NCI-H146 treated with DMSO at 0.1 percent for 48 hours (cell line): ENCODE measurements at regions not wholly inside any gene's neighbourhood (a gene's known extent, or its start where the extent isn't known, plus 50 kb on each side); places are given as distances from the start of the nearest gene placed in this dataset.

ENCODE experiments used
- DNase-seq: peaks from one replicate; lab custom pipeline; 2025; ENCODE audit not compliant: unreplicated experiment; lab: John Stamatoyannopoulos, UW

DNA sequence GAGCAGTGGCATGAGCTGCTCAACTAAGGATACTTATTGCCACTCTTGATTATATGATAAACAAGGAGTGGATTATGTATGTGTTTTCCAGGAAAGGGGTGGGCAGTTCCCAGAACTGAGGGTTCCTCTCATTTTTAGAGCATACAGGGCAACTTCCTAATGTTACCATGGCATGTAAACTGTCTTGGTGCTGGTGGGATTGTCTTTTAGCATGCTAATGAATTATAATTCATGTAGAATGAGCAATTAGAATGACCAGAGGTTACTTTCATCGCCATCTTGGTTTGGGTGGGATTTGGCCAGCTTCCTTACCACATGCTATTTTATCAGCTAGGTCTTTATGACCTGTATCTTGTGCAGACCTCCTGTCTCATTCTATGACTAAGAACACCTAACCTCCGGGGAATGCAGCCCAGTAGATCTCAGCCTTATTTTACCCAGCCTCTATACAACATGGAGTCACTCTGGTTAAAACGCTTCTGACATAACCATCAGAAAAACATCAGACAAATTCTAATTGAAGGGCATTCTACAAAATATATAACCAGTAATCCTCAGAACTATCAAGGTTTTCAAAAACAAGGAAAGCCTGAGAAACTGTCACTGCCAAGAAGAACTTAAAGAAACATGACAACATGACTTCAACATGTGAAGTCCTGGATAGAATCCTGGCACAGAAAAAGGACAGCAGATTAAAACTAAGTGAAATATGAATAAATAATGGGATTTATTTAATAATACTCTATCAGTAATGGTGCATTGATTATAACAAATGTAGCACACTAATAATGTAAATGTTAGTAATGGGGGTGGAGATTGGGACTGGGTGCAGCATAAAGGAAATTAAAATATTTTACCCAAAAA is 365.0 kb downstream of the SEMA3D start:
- DNase-seq: no peak

- no peak for DNase-seq
Observed at GRCh38 chr7:84820481-84820880, 366.4 kb downstream of the SEMA3D start.

GRCh38 chr7:84817016-84817415 is 369.8 kb downstream of the SEMA3D start:
- DNase-seq: no peak

DNA sequence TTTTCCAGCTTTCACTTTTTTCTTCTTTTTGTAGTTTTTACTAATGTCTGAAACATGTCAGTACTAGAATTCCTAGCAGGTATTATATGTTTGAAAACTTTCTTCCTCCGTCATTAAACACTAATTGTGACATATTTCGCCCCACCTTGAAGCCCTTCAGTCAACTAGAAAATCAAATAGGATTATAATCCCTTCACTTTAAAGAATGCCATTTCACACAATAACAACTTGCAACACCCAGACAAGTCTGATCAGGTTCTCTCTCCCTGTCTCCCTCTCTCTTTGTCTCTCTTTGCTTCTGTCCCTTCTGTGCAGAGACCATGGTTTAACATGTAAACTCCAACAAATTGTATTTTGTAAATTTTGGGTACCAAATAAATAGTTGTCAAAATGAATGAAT is 373.5 kb downstream of the SEMA3D start:
- no peak for DNase-seq

DNA sequence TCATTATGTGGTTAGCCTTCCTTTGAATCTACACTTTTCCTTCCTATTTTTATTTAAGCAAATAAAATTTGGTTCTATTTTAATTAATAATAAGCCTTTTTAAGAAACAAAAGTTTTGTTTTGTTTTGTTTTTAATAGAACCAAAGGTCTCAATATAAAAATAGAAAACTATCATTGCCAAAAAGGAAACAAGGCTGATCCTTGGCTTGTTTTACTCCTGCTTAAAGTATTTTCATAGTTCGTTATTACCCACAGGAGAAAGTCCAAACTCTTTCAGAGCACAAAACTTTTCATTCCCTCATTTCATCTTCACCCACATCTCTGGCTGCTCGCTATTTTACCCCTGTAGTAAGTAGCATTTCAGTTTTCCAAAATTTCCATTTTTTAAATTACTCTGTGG is 374.8 kb downstream of the SEMA3D start:
- DNase-seq: no peak

DNA sequence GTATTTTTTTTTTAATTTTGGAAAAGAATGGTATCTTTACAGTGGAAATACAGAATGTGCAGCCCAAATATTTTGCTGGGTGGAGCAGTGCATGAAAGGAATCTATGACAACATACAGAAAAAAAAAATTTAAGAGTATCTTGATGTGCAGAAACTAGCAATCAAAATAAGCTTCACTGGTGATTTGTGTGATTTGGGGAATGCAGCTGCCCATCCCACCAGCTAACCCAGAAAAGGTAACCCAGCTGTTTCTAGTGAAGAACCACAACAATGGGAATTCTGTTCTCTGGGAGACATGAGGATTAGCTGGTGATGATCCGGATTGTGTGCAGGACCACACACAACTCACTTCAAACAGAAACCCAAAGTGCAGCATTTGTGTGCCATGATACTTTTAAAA is 375.5 kb downstream of the SEMA3D start:
- DNase-seq: no peak

DNA sequence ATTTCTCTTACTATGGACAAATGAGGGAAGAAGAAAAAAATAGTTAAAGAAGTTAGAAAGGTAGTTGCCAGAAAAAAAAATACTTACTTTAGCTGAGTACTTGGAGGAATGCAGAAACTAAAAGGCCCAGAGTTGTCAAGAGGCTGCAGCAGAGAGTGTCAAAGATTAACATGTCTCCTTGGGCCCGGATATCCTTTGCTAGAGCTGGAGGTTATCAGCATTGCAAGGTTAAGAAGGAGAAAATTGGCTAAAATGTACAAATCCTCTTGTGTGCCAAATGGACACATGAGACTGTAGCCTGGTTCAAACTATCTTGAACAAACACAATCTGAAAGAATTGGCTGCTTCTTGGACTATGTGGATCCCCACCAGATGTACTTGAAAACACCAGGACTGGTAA is 377.0 kb downstream of the SEMA3D start:
- DNase-seq: no peak

DNA sequence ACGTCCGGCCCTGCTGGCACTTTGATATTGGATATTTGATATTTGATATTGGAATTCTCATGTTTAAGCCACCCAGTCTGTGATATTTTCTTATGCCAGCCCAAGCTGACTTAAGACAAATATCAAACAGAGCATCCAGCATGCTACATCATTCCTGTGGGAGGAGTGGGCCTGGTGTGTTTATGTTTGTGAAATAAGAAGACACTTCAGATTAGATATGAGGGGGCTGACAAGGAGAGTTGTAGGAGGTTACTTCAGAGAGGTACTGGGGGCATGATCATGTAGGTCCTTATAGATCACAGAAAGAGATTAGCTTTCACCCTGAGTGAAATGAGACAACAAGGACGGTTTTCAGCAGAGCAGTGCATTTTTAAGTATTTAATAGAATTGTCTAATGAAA is 382.9 kb downstream of the SEMA3D start:
- no peak for DNase-seq

- no peak for DNase-seq
Observed at GRCh38 chr7:84801396-84801795, 385.5 kb downstream of the SEMA3D start.

- no peak for DNase-seq
Observed at GRCh38 chr7:84800846-84801245, 386.0 kb downstream of the SEMA3D start.

DNA sequence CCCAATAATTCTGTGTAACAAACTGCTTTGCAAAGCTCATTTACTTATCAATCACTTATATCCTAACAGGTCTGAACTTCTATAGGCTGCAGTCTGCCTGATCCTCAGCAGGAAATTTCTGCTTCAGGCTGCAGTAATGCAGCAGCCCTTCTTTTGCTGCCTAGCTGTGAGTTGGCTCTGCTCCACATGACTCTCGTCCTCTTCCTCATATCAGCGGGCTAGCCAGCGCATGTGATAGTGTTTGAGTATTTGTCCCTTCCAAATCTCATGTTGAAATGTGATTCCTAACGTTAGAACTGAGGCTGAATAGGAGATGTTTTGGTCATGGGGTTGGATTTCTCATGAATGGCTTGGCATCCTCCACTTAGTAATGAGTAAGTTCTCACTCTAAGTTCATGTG is 387.8 kb downstream of the SEMA3D start:
- DNase-seq: no peak

GRCh38 chr7:84792231-84792893 is 394.5 kb downstream of the SEMA3D start:
- DNase-seq: no peak

DNA sequence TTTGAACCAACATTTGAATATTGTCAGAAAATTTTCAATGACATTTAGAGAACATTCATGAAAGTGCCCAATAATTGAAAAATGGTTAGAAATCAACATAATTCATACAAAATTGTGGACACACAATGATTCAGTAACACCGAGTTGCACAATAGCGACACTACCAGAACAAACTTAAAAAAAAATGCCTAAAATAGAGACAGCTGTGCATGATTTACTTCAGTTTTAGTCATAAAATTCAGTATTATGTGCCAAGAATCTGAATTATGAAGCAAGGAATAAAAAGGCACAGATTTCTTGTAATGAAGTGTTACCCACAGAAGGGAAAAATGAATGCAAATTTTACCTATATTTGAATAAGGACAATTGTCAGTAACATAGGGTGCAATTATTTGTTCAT is 396.0 kb downstream of the SEMA3D start:
- DNase-seq: no peak

DNA sequence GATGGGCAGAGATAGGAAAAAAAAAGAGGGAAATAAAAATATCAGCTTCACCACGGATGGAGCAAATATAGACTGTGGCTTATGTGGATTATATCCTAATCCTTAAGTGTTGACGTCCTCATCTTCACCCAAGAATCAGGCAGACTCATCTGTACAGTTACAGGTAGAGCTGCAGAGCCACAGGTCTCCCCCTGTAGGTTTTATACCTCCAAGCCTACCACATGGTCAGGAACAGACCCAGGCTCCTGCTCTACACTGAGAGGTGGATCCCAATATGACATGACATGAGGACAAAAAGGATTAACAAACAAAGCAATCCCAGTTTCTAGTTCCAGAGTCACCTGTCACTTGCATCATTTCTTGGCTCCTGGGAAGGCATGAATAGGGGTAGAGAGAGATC is 400.8 kb downstream of the SEMA3D start:
- DNase-seq: no peak

DNA sequence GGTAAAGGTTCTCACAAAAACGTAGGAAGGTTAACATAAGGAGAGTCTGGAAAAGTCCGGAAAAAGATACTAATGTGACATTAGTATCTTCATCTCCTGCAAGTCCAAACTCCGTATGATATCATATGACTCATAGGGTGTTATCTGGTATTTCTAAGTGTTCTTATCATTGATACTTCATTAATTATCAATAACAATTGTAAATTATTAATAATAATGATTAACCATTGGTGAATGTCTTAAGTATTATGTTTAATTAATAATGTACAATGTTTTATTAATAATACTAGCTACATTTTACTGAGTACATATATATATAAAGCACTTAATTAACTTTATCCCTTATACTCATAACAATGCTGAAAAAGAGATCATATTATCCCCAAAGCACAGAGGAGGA is 402.4 kb downstream of the SEMA3D start:
- no peak for DNase-seq

- DNase-seq: no peak
Observed at GRCh38 chr7:84783141-84783778, 403.6 kb downstream of the SEMA3D start.

- no peak for DNase-seq
Observed at GRCh38 chr7:84781838-84782237, 405.0 kb downstream of the SEMA3D start.

GRCh38 chr7:84780158-84781124 is 406.4 kb downstream of the SEMA3D start:
- no peak for DNase-seq

- DNase-seq: no peak
Observed at GRCh38 chr7:84757761-84758160, 429.1 kb downstream of the SEMA3D start.

- DNase-seq: no peak
Observed at GRCh38 chr7:84746353-84746752, 440.5 kb downstream of the SEMA3D start.

DNA sequence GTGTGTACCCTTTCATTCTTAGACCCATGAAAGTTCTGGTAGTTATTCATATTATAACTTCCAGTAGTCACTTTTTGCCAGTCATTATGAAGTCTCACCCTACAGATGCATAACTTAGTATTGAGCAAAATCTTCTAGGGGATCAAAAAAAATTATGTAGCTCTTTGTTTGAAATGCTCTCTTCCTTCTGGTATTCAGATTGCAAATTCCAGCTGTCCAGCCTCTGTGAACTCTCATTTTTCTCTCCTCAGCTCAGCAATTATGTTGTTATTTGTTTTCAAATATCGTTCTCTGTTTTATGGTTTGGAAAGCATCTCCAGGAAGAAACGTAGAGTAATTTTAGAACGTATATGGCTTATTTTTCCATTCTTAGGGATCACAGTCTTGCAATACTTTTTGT is 442.5 kb downstream of the SEMA3D start:
- DNase-seq: no peak
